ENCODE measurements at regions not wholly inside any gene's neighbourhood (a gene's known extent, or its start where the extent isn't known, plus 50 kb on each side); places are given as distances from the start of the nearest gene placed in this dataset.
A peak's percentile ranks its signal among the peaks of the same experiment; 100 is the strongest.

GRCh38 chr12:115323223-115323905, 639.4 kb upstream of the TBX3 start:
- POLR2A ChIA-PET = no interaction called here
- Mint-ChIP-seq H3K27me3 (no peaks in the 10 kb centered on the region), H3K4me3 (no peak overlapping the region), H3K9me3 (peaks cover 10% of the 10 kb centered on the region), H3K27ac (no peak overlapping the region), H3K4me1 (peaks cover 5% of the 10 kb centered on the region), H3K36me3 (ENCODE audit: low read depth) (no peaks in the 10 kb centered on the region)
- ATAC-seq (ENCODE audit: low read depth) (no peak), DNase-seq (no peak)
- intact Hi-C loops (cut with micrococcal nuclease) = no loop called here
- CTCF ChIA-PET = no interaction called here
- no peak for TF ChIP-seq CTCF (IDR thresholded peaks at IDR 0.05)

- intact Hi-C loops (cut with micrococcal nuclease) = no loop called here
- ChIA-PET POLR2A (no interaction called here), CTCF (no interaction called here)
- Mint-ChIP-seq H3K27me3 (no peaks in the 10 kb centered on the region), H3K4me3 (no peak overlapping the region), H3K9me3 (peaks cover 10% of the 10 kb centered on the region), H3K36me3 (ENCODE audit: low read depth) (no peaks in the 10 kb centered on the region), H3K4me1 (peaks cover 5% of the 10 kb centered on the region), H3K27ac (no peak overlapping the region)
- no peak for DNase-seq
- peak; percentile 25 for ATAC-seq (ENCODE audit: low read depth)
- TF ChIP-seq CTCF (IDR thresholded peaks at IDR 0.05) = no peak
Observed at GRCh38 chr12:115322275-115322674, 638.3 kb upstream of the TBX3 start.

GRCh38 chr12:115320967-115321366, 637.0 kb upstream of the TBX3 start:
- Mint-ChIP-seq H3K36me3 (ENCODE audit: low read depth) (no peaks in the 10 kb centered on the region), H3K4me1 (peaks cover 5% of the 10 kb centered on the region), H3K9me3 (peaks cover 10% of the 10 kb centered on the region), H3K4me3 (no peak overlapping the region), H3K27me3 (no peaks in the 10 kb centered on the region), H3K27ac (no peak overlapping the region)
- TF ChIP-seq CTCF (IDR thresholded peaks at IDR 0.05) = no peak
- intact Hi-C loops (cut with micrococcal nuclease) = no loop called here
- DNase-seq = no peak
- ATAC-seq (ENCODE audit: low read depth) = no peak
- ChIA-PET CTCF (no interaction called here), POLR2A (no interaction called here)

- no peak overlapping the region for H3K27ac Mint-ChIP-seq
- POLR2A ChIA-PET = no interaction called here
- DNase-seq = no peak
- TF ChIP-seq CTCF (IDR thresholded peaks at IDR 0.05) = no peak
- intact Hi-C loops (cut with micrococcal nuclease) = no loop called here
- no peak overlapping the region for H3K4me3 Mint-ChIP-seq
- no peaks in the 10 kb centered on the region for H3K36me3 Mint-ChIP-seq (ENCODE audit: low read depth)
- H3K4me1 Mint-ChIP-seq = peaks cover 5% of the 10 kb centered on the region
- CTCF ChIA-PET = interaction anchor here (0.6 kb wide), 1 partner anchor 159 kb away, joined by 3 read pairs; no protein-coding TSS in a partner anchor
- H3K27me3 Mint-ChIP-seq = no peaks in the 10 kb centered on the region
- peaks cover 10% of the 10 kb centered on the region for H3K9me3 Mint-ChIP-seq
- ATAC-seq (ENCODE audit: low read depth) = no peak
Observed at GRCh38 chr12:115320451-115320850, 636.5 kb upstream of the TBX3 start.

- Mint-ChIP-seq H3K4me3 (no peak overlapping the region), H3K4me1 (peaks cover 5% of the 10 kb centered on the region), H3K27me3 (no peaks in the 10 kb centered on the region), H3K27ac (no peak overlapping the region), H3K9me3 (peaks cover 8% of the 10 kb centered on the region), H3K36me3 (ENCODE audit: low read depth) (no peaks in the 10 kb centered on the region)
- no peak for ATAC-seq (ENCODE audit: low read depth)
- ChIA-PET POLR2A (no interaction called here), CTCF (no interaction called here)
- intact Hi-C loops (cut with micrococcal nuclease) = no loop called here
- no peak for DNase-seq
- TF ChIP-seq CTCF (IDR thresholded peaks at IDR 0.05) = no peak
Observed at GRCh38 chr12:115319446-115320040, 635.6 kb upstream of the TBX3 start.

Measured in activated B cell treated with CpG ODN at 0.5 μM for 24 hours (primary cell).